OCI-LY1 (cell line): ENCODE measurements at regions not wholly inside any gene's neighbourhood (a gene's known extent, or its start where the extent isn't known, plus 50 kb on each side); places are given as distances from the start of the nearest gene placed in this dataset.

ENCODE experiments used
- H2AFZ ChIP-seq: fragments of 200-600 bp; sonication (generic), shearing (Covaris generic); 2 replicates; pipeline ENCODE4 v1.6.0; 2014; ENCODE audit warnings: antibody characterized with exemption, mild to moderate bottlenecking, low read length
- H3F3A ChIP-seq: fragments of 200-600 bp; sonication (generic), shearing (Covaris generic); 2 replicates; pipeline ENCODE4 v1.6.0; 2014; ENCODE audit warnings: mild to moderate bottlenecking, antibody characterized with exemption, low read length, moderate library complexity; ENCODE audit not compliant: insufficient read depth
- H3K27ac ChIP-seq: fragments of 200-600 bp; sonication (generic); 2 replicates; pipeline ENCODE4 v1.5.1; 2014; ENCODE audit warnings: low read length, mixed run types, mild to moderate bottlenecking, low read depth; ENCODE audit not compliant: poor library complexity, severe bottlenecking
- H3K27me3 ChIP-seq: fragments of 200-600 bp; sonication (generic); 2 replicates; pipeline ENCODE4 v1.6.0; 2014; ENCODE audit warnings: antibody characterized with exemption, mild to moderate bottlenecking, low read length, moderate library complexity; ENCODE audit not compliant: insufficient read depth
- H3K36me3 ChIP-seq: fragments of 200-600 bp; sonication (generic); 2 replicates; pipeline ENCODE4 v1.6.1; 2014; ENCODE audit warnings: mild to moderate bottlenecking, antibody characterized with exemption, low read length, moderate library complexity, mixed read lengths; ENCODE audit not compliant: insufficient read depth
- H3K4me1 ChIP-seq: fragments of 200-600 bp; sonication (generic); 2 replicates; pipeline ENCODE4 v1.5.1; 2014; ENCODE audit warnings: mild to moderate bottlenecking, low read length, moderate library complexity; ENCODE audit not compliant: insufficient read depth, severe bottlenecking
- H3K4me2 ChIP-seq: fragments of 200-600 bp; sonication (generic), shearing (Covaris generic); 2 replicates; pipeline ENCODE4 v1.6.1; 2014; ENCODE audit warnings: low read length
- H3K4me3 ChIP-seq: fragments of 200-600 bp; sonication (generic); 2 replicates; pipeline ENCODE4 v1.5.1; 2014; ENCODE audit warnings: low read length, low read depth, mild to moderate bottlenecking, mixed read lengths; ENCODE audit not compliant: poor library complexity, severe bottlenecking
- H3K79me2 ChIP-seq: fragments of 200-600 bp; shearing (Covaris generic); 2 replicates; pipeline ENCODE4 v1.6.1; 2016; ENCODE audit warnings: mixed run types, low read length, mixed read lengths; ENCODE audit not compliant: insufficient read depth
- H3K9ac ChIP-seq: fragments of 200-600 bp; sonication (generic), shearing (Covaris generic); 2 replicates; pipeline ENCODE4 v1.6.1; 2014; ENCODE audit warnings: mild to moderate bottlenecking, low read length, mixed read lengths
- H3K9me2 ChIP-seq: fragments of 200-600 bp; sonication (generic), shearing (Covaris generic); 2 replicates; pipeline ENCODE4 v1.6.1; 2014; ENCODE audit warnings: low read depth, mild to moderate bottlenecking, low read length, mixed read lengths
- H3K9me3 ChIP-seq: fragments of 200-600 bp; shearing (Covaris generic); 2 replicates; pipeline ENCODE4 v1.6.1; 2014; ENCODE audit warnings: low read length, mixed read lengths
- H4K20me1 ChIP-seq: fragments of 200-600 bp; sonication (generic), shearing (Covaris generic); 2 replicates; pipeline ENCODE4 v1.6.0; 2016; ENCODE audit warnings: mild to moderate bottlenecking, low read length; ENCODE audit not compliant: insufficient read depth
- CTCF ChIP-seq: fragments of 200-600 bp; sonication (generic), shearing (Covaris generic); IDR thresholded peaks from 2 replicates; pipeline ENCODE4 v1.5.1; 2017; ENCODE audit warnings: mild to moderate bottlenecking, antibody characterized with exemption, low read length, moderate library complexity, mixed read lengths
- EZH2 ChIP-seq: fragments of 200-600 bp; sonication (generic), shearing (Covaris generic); IDR thresholded peaks from 2 replicates; pipeline ENCODE4 v1.8.0; 2017; ENCODE audit warnings: borderline replicate concordance, mixed run types, mild to moderate bottlenecking, antibody characterized with exemption, low read length, moderate library complexity, mixed read lengths

- H3K79me2 ChIP-seq = no peaks in the 10 kb centered on the region
- no peak overlapping the region for H2AFZ ChIP-seq
- H3F3A ChIP-seq = no peaks in the 10 kb centered on the region
- no peaks in the 10 kb centered on the region for H3K9me3 ChIP-seq
- H3K27ac ChIP-seq = no peak overlapping the region
- TF ChIP-seq EZH2 (no peak), CTCF (no peak)
- H3K36me3 ChIP-seq = no peaks in the 10 kb centered on the region
- no peak overlapping the region for H3K4me2 ChIP-seq
- H3K4me3 ChIP-seq = no peak overlapping the region
- no peaks in the 10 kb centered on the region for H3K9me2 ChIP-seq
- no peaks in the 10 kb centered on the region for H3K27me3 ChIP-seq
- H3K9ac ChIP-seq = no peak overlapping the region
- no peaks in the 10 kb centered on the region for H4K20me1 ChIP-seq
- no peaks in the 10 kb centered on the region for H3K4me1 ChIP-seq
These were observed 110.5 kb downstream of the JCAD start for GRCh38 chr10:29948881-29949355.

- no peak for TF ChIP-seq CTCF
- no peak for TF ChIP-seq EZH2
- no peaks in the 10 kb centered on the region for H3K79me2 ChIP-seq
- H3K27ac ChIP-seq = no peak overlapping the region
- no peaks in the 10 kb centered on the region for H3K9me2 ChIP-seq
- H3K4me1 ChIP-seq = no peaks in the 10 kb centered on the region
- H3F3A ChIP-seq = no peaks in the 10 kb centered on the region
- no peak overlapping the region for H3K4me3 ChIP-seq
- H3K9ac ChIP-seq = no peak overlapping the region
- no peaks in the 10 kb centered on the region for H4K20me1 ChIP-seq
- H3K36me3 ChIP-seq = no peaks in the 10 kb centered on the region
- H3K4me2 ChIP-seq = no peak overlapping the region
- no peak overlapping the region for H2AFZ ChIP-seq
- no peaks in the 10 kb centered on the region for H3K9me3 ChIP-seq
- no peaks in the 10 kb centered on the region for H3K27me3 ChIP-seq
These were observed 111.7 kb downstream of the JCAD start for GRCh38 chr10:29947701-29948060.

GRCh38 chr10:29946953-29947700, 112.3 kb downstream of the JCAD start:
- Histone ChIP-seq H3K9me2 (no peaks in the 10 kb centered on the region), H3K9ac (no peak overlapping the region), H3K27ac (no peak overlapping the region), H3K27me3 (no peaks in the 10 kb centered on the region), H3F3A (no peaks in the 10 kb centered on the region), H2AFZ (no peak overlapping the region), H4K20me1 (no peaks in the 10 kb centered on the region), H3K4me2 (no peak overlapping the region), H3K9me3 (no peaks in the 10 kb centered on the region), H3K36me3 (no peaks in the 10 kb centered on the region), H3K79me2 (no peaks in the 10 kb centered on the region), H3K4me1 (no peaks in the 10 kb centered on the region), H3K4me3 (no peak overlapping the region)
- TF ChIP-seq EZH2 (no peak), CTCF (no peak)
